SK-N-SH (cell line): ENCODE measurements at regions not wholly inside any gene's neighbourhood (a gene's known extent, or its start where the extent isn't known, plus 50 kb on each side); places are given as distances from the start of the nearest gene placed in this dataset.
"Not testable (repeated sequence)": the region's sequence is repeated elsewhere in the genome, so short reads cannot be mapped to it uniquely, and the experiment has no call there.

Experiments
- CTCF ChIA-PET: fragments of 300-600, 350-600 bp; formaldehyde crosslinking; extraction: SDS; loops from one replicate; lab custom pipeline; 2021; lab: Yijun Ruan, JAX
- POLR2A ChIA-PET: fragments of 350-600 bp; sonication (Branson Sonifier 250); formaldehyde crosslinking; extraction: SDS; loops from one replicate; lab custom pipeline; 2020; ENCODE audit warnings: antibody characterized with exemption, inconsistent platforms; lab: Yijun Ruan, JAX
- DNase-seq: peaks from one replicate; pipeline ENCODE4 v3.0.0; 2012
- H2AFZ ChIP-seq: fragments of 200-600 bp; sonication (generic); 2 replicates; pipeline ENCODE4 v1.8.1; 2016; ENCODE audit warnings: antibody characterized with exemption, mild to moderate bottlenecking, low read depth
- H3F3A ChIP-seq: fragments of 200-600 bp; sonication (generic); replicated peaks from 2 replicates; pipeline ENCODE3; 2016; ENCODE audit warnings: antibody characterized with exemption, mild to moderate bottlenecking; ENCODE audit not compliant: insufficient read depth
- H3K27ac ChIP-seq, 2 experiments: fragments of 200-500 bp in 1 of 2; fragments of 200-600 bp in 1 of 2; sonication (Bioruptor generic) in 1 of 2; sonication (generic), shearing (Covaris generic) in 1 of 2; 2 replicates each; pipeline versions ENCODE4 v1.5.1 to v1.6.1; 2014 to 2016; ENCODE audit warnings: low read depth in 2 of 2, inconsistent platforms in 1 of 2, low read length in 1 of 2, mild to moderate bottlenecking in 1 of 2, mixed read lengths in 1 of 2
- H3K27me3 ChIP-seq: fragments of 200-600 bp; sonication (generic), shearing (Covaris generic); 2 replicates; pipeline ENCODE4 v1.6.1; 2016; ENCODE audit warnings: mixed run types; ENCODE audit not compliant: insufficient read depth
- H3K36me3 ChIP-seq, 2 experiments: fragments of 200-500 bp in 1 of 2; fragments of 200-600 bp in 1 of 2; sonication (Bioruptor generic) in 1 of 2; sonication (generic) in 1 of 2; replicated peaks in 1 of 2; 2 replicates each; pipeline versions ENCODE3 to v1.5.1; 2014 to 2016; ENCODE audit warnings: low read length in 1 of 2, mild to moderate bottlenecking in 1 of 2; ENCODE audit not compliant: insufficient read depth in 2 of 2, control insufficient read depth in 1 of 2
- H3K4me1 ChIP-seq, 2 experiments: fragments of 200-500 bp in 1 of 2; fragments of 200-600 bp in 1 of 2; sonication (Bioruptor generic) in 1 of 2; sonication (generic), shearing (Covaris generic) in 1 of 2; 2 replicates each; pipeline versions ENCODE4 v1.5.1 to v1.6.1; 2014 to 2016; ENCODE audit warnings: low read depth in 1 of 2, low read length in 1 of 2, mixed run types in 1 of 2; ENCODE audit not compliant: insufficient read depth in 2 of 2, control insufficient read depth in 1 of 2
- H3K4me2 ChIP-seq: fragments of 200-600 bp; sonication (generic), shearing (Covaris generic); 2 replicates; pipeline ENCODE4 v1.6.1; 2017; ENCODE audit warnings: mixed run types
- H3K4me3 ChIP-seq, 2 experiments: fragments of 200-500 bp in 1 of 2; fragments of 200-600 bp in 1 of 2; sonication (Bioruptor generic) in 1 of 2; sonication (generic), shearing (Covaris generic) in 1 of 2; 2 replicates each; pipeline versions ENCODE4 v1.5.1 to v1.8.1; 2014 to 2016; ENCODE audit warnings: low read depth in 2 of 2, inconsistent platforms in 1 of 2, low read length in 1 of 2, mild to moderate bottlenecking in 1 of 2, mixed read lengths in 1 of 2, moderate library complexity in 1 of 2
- H3K79me2 ChIP-seq: fragments of 200-600 bp; sonication (generic); 2 replicates; pipeline ENCODE4 v1.8.1; 2017; ENCODE audit warnings: mild to moderate bottlenecking; ENCODE audit not compliant: insufficient read depth
- H3K9ac ChIP-seq: fragments of 200-600 bp; sonication (generic); 2 replicates; pipeline ENCODE4 v1.6.1; 2017; ENCODE audit warnings: mixed run types
- H3K9me2 ChIP-seq: fragments of 200-600 bp; sonication (generic); 2 replicates; pipeline ENCODE4 v1.6.1; 2017; ENCODE audit warnings: mixed run types
- H3K9me3 ChIP-seq: fragments of 200-600 bp; sonication (generic); 2 replicates; pipeline ENCODE4 v1.6.1; 2017; ENCODE audit warnings: mixed run types, mild to moderate bottlenecking, moderate library complexity
- H4K20me1 ChIP-seq: fragments of 200-600 bp; sonication (generic); 2 replicates; pipeline ENCODE4 v1.6.1; 2017; ENCODE audit warnings: mild to moderate bottlenecking, mixed run types; ENCODE audit not compliant: insufficient read depth
- ELF1 ChIP-seq: IDR thresholded peaks from 2 replicates; pipeline ENCODE4 v1.4.0; 2012
- EP300 ChIP-seq, 2 experiments: IDR thresholded peaks; 2 replicates each; pipeline versions ENCODE4 v1.4.0 to v1.6.1; 2012; ENCODE audit warnings: borderline replicate concordance in 1 of 2, low read depth in 1 of 2, low read length in 1 of 2
- EZH2phosphoT487 ChIP-seq: fragments of 200-600 bp; sonication (generic); IDR thresholded peaks from 2 replicates; pipeline ENCODE4 v1.6.1; 2017; ENCODE audit warnings: low read depth, mixed run types, mild to moderate bottlenecking, antibody characterized with exemption, moderate library complexity, borderline replicate concordance
- FOSL2 ChIP-seq: IDR thresholded peaks from 2 replicates; pipeline ENCODE4 v1.4.0; 2012; ENCODE audit warnings: low read depth, mild to moderate bottlenecking, moderate library complexity, borderline replicate concordance
- FOXJ3 ChIP-seq: sonication (generic); formaldehyde crosslinking; IDR thresholded peaks from 2 replicates; pipeline ENCODE4 v1.5.1; 2020; ENCODE audit warnings: mild to moderate bottlenecking, missing genetic modification reagents
- GABPA ChIP-seq: IDR thresholded peaks from 2 replicates; pipeline ENCODE4 v1.4.0; 2012; ENCODE audit warnings: low read depth, mild to moderate bottlenecking
- JUND ChIP-seq: IDR thresholded peaks from 2 replicates; pipeline ENCODE4 v1.4.0; 2012
- MEF2A ChIP-seq: IDR thresholded peaks from 2 replicates; pipeline ENCODE4 v1.4.0; 2012; ENCODE audit warnings: low read depth, borderline replicate concordance
- NRF1 ChIP-seq: IDR thresholded peaks from 2 replicates; pipeline ENCODE4 v1.6.1; 2012; ENCODE audit warnings: low read depth, mild to moderate bottlenecking, low read length
- RAD21 ChIP-seq: IDR thresholded peaks from 2 replicates; pipeline ENCODE4 v1.6.1; 2012; ENCODE audit warnings: mild to moderate bottlenecking, low read length
- RFX5 ChIP-seq: IDR thresholded peaks from 2 replicates; pipeline ENCODE4 v1.6.1; 2012; ENCODE audit warnings: mild to moderate bottlenecking, improper control_type of control experiment, low read length
- TCF12 ChIP-seq: IDR thresholded peaks from 2 replicates; pipeline ENCODE4 v1.4.0; 2012
- TEAD4 ChIP-seq: IDR thresholded peaks from 2 replicates; pipeline ENCODE4 v1.4.0; 2012; ENCODE audit warnings: mild to moderate bottlenecking, borderline replicate concordance; ENCODE audit not compliant: insufficient read depth
- WGBS: methylation state at CpG from one replicate; pipeline ENCODE4 v1.1.6; 2017; ENCODE audit warnings: low lambda C conversion rate; 5-methylcytosine and 5-hydroxymethylcytosine counted together
- TF ChIP-seq, protein P1 (sequence below): IDR thresholded peaks from 2 replicates; pipeline ENCODE4 v1.4.0; 2012; ENCODE audit warnings: low read depth, borderline replicate concordance
- TF ChIP-seq, protein P2 (sequence below): fragments of 150-350 bp; IDR thresholded peaks from 2 replicates; pipeline ENCODE4 v1.6.1; 2017; ENCODE audit warnings: antibody characterized with exemption, low read length, low read depth, borderline replicate concordance
- TF ChIP-seq, protein P3 (sequence below): IDR thresholded peaks from 2 replicates; pipeline ENCODE4 v1.4.0; 2012; ENCODE audit warnings: low read depth, borderline replicate concordance
- TF ChIP-seq, protein P4 (sequence below): fragments of 200-600 bp; sonication (generic); IDR thresholded peaks from 2 replicates; pipeline ENCODE4 v1.6.1; 2017; ENCODE audit warnings: antibody characterized with exemption, mild to moderate bottlenecking, moderate library complexity

DNA sequence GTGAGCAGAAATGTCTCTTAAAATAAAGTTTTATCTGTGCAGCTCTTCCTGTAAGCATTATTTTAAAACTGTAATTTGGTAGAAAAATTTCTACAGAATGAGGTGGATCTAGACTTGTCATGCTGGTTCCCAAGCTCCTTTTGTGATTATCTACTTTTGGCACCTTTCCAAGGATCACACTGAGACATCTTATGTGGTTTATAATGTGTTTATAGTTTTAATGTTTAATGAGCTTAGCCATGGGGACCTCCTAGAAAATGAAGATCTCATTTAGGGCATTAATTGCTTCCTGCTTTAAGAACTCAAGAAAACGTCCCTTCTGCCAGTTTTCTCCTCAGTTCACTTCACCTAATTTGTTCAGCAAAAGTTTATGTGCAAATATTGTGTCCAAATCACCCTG is 468.4 kb downstream of the SUCLG1 start:
- Histone ChIP-seq H3K4me1 (no peaks in the 10 kb centered on the region), H3K4me2 (no peak overlapping the region), H4K20me1 (no peaks in the 10 kb centered on the region), H3F3A (no peaks in the 10 kb centered on the region), H3K27ac (no peak overlapping the region), H3K27me3 (no peaks in the 10 kb centered on the region), H3K79me2 (no peaks in the 10 kb centered on the region), H3K9ac (no peak overlapping the region), H3K4me3 (no peak overlapping the region), H3K9me3 (no peaks in the 10 kb centered on the region), H3K9me2 (no peaks in the 10 kb centered on the region), H3K36me3 (no peaks in the 10 kb centered on the region), H2AFZ (no peak overlapping the region)
- CTCF ChIA-PET: interaction anchor here (2.5 kb wide), 1 partner anchor 32 kb away, joined by 7 read pairs; no protein-coding TSS in a partner anchor
- 9% methylated on average over 1 of the region's 1 CpG for WGBS
- POLR2A ChIA-PET: interaction anchor here (0.6 kb wide), 1 partner anchor 55 kb away, joined by 6 read pairs; no protein-coding TSS in a partner anchor
- TF ChIP-seq, protein P1, sequence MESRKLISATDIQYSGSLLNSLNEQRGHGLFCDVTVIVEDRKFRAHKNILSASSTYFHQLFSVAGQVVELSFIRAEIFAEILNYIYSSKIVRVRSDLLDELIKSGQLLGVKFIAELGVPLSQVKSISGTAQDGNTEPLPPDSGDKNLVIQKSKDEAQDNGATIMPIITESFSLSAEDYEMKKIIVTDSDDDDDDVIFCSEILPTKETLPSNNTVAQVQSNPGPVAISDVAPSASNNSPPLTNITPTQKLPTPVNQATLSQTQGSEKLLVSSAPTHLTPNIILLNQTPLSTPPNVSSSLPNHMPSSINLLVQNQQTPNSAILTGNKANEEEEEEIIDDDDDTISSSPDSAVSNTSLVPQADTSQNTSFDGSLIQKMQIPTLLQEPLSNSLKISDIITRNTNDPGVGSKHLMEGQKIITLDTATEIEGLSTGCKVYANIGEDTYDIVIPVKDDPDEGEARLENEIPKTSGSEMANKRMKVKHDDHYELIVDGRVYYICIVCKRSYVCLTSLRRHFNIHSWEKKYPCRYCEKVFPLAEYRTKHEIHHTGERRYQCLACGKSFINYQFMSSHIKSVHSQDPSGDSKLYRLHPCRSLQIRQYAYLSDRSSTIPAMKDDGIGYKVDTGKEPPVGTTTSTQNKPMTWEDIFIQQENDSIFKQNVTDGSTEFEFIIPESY: no peak
- TF ChIP-seq GABPA (no peak), FOXJ3 (CRISPR knock-in tag) (no peak), NRF1 (no peak), FOSL2 (no peak), RFX5 (no peak), TEAD4 (no peak), EP300 (IDR thresholded peaks at IDR 0.05; ENCODE audit: borderline replicate concordance in 1 of 2, low read depth in 1 of 2, low read length in 1 of 2) (no peak), MEF2A (no peak), ELF1 (no peak), EZH2phosphoT487 (no peak), RAD21 (no peak), JUND (no peak), TCF12 (no peak)
- TF ChIP-seq, protein P2, sequence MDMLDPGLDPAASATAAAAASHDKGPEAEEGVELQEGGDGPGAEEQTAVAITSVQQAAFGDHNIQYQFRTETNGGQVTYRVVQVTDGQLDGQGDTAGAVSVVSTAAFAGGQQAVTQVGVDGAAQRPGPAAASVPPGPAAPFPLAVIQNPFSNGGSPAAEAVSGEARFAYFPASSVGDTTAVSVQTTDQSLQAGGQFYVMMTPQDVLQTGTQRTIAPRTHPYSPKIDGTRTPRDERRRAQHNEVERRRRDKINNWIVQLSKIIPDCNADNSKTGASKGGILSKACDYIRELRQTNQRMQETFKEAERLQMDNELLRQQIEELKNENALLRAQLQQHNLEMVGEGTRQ: no peak
- TF ChIP-seq, protein P3, sequence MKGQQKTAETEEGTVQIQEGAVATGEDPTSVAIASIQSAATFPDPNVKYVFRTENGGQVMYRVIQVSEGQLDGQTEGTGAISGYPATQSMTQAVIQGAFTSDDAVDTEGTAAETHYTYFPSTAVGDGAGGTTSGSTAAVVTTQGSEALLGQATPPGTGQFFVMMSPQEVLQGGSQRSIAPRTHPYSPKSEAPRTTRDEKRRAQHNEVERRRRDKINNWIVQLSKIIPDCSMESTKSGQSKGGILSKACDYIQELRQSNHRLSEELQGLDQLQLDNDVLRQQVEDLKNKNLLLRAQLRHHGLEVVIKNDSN: no peak
- TF ChIP-seq, protein P4, sequence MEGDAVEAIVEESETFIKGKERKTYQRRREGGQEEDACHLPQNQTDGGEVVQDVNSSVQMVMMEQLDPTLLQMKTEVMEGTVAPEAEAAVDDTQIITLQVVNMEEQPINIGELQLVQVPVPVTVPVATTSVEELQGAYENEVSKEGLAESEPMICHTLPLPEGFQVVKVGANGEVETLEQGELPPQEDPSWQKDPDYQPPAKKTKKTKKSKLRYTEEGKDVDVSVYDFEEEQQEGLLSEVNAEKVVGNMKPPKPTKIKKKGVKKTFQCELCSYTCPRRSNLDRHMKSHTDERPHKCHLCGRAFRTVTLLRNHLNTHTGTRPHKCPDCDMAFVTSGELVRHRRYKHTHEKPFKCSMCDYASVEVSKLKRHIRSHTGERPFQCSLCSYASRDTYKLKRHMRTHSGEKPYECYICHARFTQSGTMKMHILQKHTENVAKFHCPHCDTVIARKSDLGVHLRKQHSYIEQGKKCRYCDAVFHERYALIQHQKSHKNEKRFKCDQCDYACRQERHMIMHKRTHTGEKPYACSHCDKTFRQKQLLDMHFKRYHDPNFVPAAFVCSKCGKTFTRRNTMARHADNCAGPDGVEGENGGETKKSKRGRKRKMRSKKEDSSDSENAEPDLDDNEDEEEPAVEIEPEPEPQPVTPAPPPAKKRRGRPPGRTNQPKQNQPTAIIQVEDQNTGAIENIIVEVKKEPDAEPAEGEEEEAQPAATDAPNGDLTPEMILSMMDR: no peak
- DNase-seq: no peak

DNA sequence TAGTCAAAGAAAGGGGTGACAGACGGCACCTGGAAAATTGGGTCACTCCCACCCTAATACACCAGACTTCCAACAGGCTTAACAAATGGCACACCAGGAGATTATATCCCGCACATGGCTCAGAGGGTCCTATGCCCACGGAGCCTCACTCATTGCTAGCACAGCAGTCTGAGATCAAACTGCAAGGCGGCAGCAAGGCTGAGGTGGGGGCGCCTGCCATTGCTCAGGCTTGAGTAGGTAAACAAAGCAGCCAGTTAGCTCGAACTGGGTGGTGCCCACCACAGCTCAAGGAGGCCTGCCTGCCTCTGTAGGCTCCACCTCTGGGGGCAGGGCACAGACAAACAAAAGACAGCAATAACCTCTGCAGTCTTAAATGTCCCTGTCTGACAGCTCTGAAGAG is 482.5 kb downstream of the SUCLG1 start:
- H3K4me1 ChIP-seq, H3K79me2 ChIP-seq, H4K20me1 ChIP-seq, DNase-seq, H3K4me3 ChIP-seq, H3K9ac ChIP-seq, H3K4me2 ChIP-seq, H2AFZ ChIP-seq, CTCF ChIA-PET, POLR2A ChIA-PET, H3K27me3 ChIP-seq, H3F3A ChIP-seq, H3K27ac ChIP-seq, H3K9me3 ChIP-seq, H3K36me3 ChIP-seq, H3K9me2 ChIP-seq: not testable (repeated sequence)
- 30% methylated on average over 6 of the region's 6 CpGs for WGBS
